ENCODE measurements at regions not wholly inside any gene's neighbourhood (a gene's known extent, or its start where the extent isn't known, plus 50 kb on each side); places are given as distances from the start of the nearest gene placed in this dataset.

DNA sequence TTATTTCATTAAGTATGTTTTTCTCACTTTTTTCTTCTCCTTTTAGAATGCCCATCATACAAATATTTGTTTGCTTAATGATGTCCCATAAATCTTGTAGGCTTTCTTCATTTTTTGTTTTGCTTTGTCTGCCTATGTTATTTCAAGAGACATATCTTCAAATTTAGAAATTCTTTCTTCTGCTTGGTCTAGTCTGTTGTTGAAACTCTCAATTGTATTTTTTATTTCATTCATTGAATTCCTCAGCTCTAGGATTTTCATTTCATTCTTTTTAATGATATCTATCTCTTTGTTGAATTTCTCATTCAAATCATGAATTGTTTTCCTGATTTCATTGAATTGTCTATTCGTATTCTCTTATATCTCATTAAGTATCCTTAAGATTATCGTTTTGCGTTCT, 125.1 kb upstream of the VIPR2 start:
- Histone ChIP-seq H3K79me2 (ENCODE audit: control insufficient read depth, insufficient read depth, low read length, poor library complexity) (no peaks in the 10 kb centered on the region), H2AK5ac (ENCODE audit: low read length) (no peak overlapping the region), H3K4me1 (ENCODE audit: control insufficient read depth in 1 of 2, insufficient read depth in 2 of 2, low read length in 2 of 2) (no peaks in the 10 kb centered on the region), H3K14ac (ENCODE audit: low read length) (no peak overlapping the region), H4K12ac (ENCODE audit: low read depth, low read length) (no peak overlapping the region), H2BK12ac (ENCODE audit: low read length) (no peak overlapping the region), H4K91ac (ENCODE audit: low read depth, low read length) (no peak overlapping the region), H3K23ac (ENCODE audit: low read length) (no peak overlapping the region), H3K27me3 (ENCODE audit: insufficient read depth, low read length) (no peaks in the 10 kb centered on the region), H3K27ac (ENCODE audit: low read depth, low read length) (no peak overlapping the region), H3K4me3 (ENCODE audit: low read depth, low read length) (no peak overlapping the region), H3K4me2 (ENCODE audit: low read length) (no peak overlapping the region), H3K9ac (ENCODE audit: low read length) (no peak overlapping the region), H3K18ac (ENCODE audit: low read length) (no peak overlapping the region), H2BK5ac (ENCODE audit: low read depth, low read length, poor library complexity) (no peak overlapping the region), H3K79me1 (ENCODE audit: low read length) (no peaks in the 10 kb centered on the region), H2AFZ (ENCODE audit: insufficient read depth, low read length, poor library complexity) (no peak overlapping the region), H2BK120ac (ENCODE audit: insufficient read depth, low read length, poor library complexity) (no peak overlapping the region), H3K36me3 (ENCODE audit: control insufficient read depth in 1 of 2, insufficient read depth in 2 of 2, low read length in 2 of 2) (no peaks in the 10 kb centered on the region), H3K4ac (ENCODE audit: low read depth, low read length) (no peak overlapping the region), H4K8ac (ENCODE audit: low read depth, low read length) (no peak overlapping the region), H3K9me3 (ENCODE audit: insufficient read depth, low read depth, low read length) (peaks cover 18% of the 10 kb centered on the region)
- no CpG with 5 or more reads among the region's 3 CpGs for WGBS (ENCODE audit: extremely low coverage, insufficient coverage, insufficient read length)
- no peak for DNase-seq

DNA sequence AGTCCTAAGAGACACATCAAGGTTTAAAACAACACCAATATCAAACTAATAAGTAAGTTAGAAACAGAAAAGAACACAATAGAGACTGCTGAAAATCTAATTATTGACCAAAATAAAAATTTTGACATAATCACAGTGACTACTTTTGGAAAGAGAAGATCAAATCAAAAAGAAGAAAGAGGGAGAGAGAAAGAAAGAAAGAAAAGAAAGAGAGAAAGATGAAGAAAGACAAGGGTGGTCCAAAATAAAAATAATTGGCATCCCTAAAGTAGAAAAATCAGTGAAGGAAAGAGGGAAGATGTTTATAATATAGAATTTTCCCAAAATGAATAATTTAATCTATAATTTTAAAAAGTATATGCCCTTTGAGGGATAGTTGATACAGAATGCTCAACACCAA, 118.8 kb upstream of the VIPR2 start:
- Histone ChIP-seq H3K4ac (ENCODE audit: low read depth, low read length) (no peak overlapping the region), H3K4me3 (ENCODE audit: low read depth, low read length) (no peak overlapping the region), H3K18ac (ENCODE audit: low read length) (no peak overlapping the region), H3K27me3 (ENCODE audit: insufficient read depth, low read length) (no peaks in the 10 kb centered on the region), H3K27ac (ENCODE audit: low read depth, low read length) (no peak overlapping the region), H3K4me1 (ENCODE audit: control insufficient read depth in 1 of 2, insufficient read depth in 2 of 2, low read length in 2 of 2) (no peaks in the 10 kb centered on the region), H3K9me3 (ENCODE audit: insufficient read depth, low read depth, low read length) (no peaks in the 10 kb centered on the region), H3K79me2 (ENCODE audit: control insufficient read depth, insufficient read depth, low read length, poor library complexity) (no peaks in the 10 kb centered on the region), H4K8ac (ENCODE audit: low read depth, low read length) (no peak overlapping the region), H3K36me3 (ENCODE audit: control insufficient read depth in 1 of 2, insufficient read depth in 2 of 2, low read length in 2 of 2) (no peaks in the 10 kb centered on the region), H2BK5ac (ENCODE audit: low read depth, low read length, poor library complexity) (no peak overlapping the region), H3K9ac (ENCODE audit: low read length) (no peak overlapping the region), H2AFZ (ENCODE audit: insufficient read depth, low read length, poor library complexity) (no peak overlapping the region), H4K91ac (ENCODE audit: low read depth, low read length) (no peak overlapping the region), H3K23ac (ENCODE audit: low read length) (no peak overlapping the region), H3K79me1 (ENCODE audit: low read length) (no peaks in the 10 kb centered on the region), H3K4me2 (ENCODE audit: low read length) (no peak overlapping the region), H2AK5ac (ENCODE audit: low read length) (no peak overlapping the region), H2BK120ac (ENCODE audit: insufficient read depth, low read length, poor library complexity) (no peak overlapping the region), H4K12ac (ENCODE audit: low read depth, low read length) (no peak overlapping the region), H3K14ac (ENCODE audit: low read length) (no peak overlapping the region), H2BK12ac (ENCODE audit: low read length) (no peak overlapping the region)
- DNase-seq, result no peak

DNA sequence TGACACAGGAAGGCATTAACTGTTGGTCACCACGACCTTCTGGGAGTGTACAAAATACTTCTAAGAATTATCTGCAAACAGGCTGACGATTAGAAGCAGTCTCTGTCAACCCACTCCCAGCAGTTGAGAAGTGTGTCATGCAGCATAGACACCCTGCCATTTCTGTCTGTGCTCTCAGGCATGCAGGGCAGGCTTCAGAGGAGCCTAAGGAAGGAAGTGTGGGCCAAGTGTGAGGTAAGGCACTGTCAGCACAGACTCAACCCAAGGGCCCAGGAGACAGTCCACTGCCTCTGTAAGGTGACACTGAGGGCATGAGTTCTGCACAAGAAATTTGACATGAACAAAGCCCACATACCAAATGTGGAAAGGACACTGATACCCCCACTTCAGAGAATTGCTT, 109.0 kb upstream of the VIPR2 start:
- Histone ChIP-seq H3K9ac (ENCODE audit: low read length) (no peak overlapping the region), H2BK12ac (ENCODE audit: low read length) (no peak overlapping the region), H3K27me3 (ENCODE audit: insufficient read depth, low read length) (no peaks in the 10 kb centered on the region), H4K91ac (ENCODE audit: low read depth, low read length) (no peak overlapping the region), H2AFZ (ENCODE audit: insufficient read depth, low read length, poor library complexity) (no peak overlapping the region), H3K4me1 (ENCODE audit: control insufficient read depth in 1 of 2, insufficient read depth in 2 of 2, low read length in 2 of 2) (no peaks in the 10 kb centered on the region), H3K18ac (ENCODE audit: low read length) (no peak overlapping the region), H2BK120ac (ENCODE audit: insufficient read depth, low read length, poor library complexity) (no peak overlapping the region), H2BK5ac (ENCODE audit: low read depth, low read length, poor library complexity) (no peak overlapping the region), H4K12ac (ENCODE audit: low read depth, low read length) (no peak overlapping the region), H3K79me2 (ENCODE audit: control insufficient read depth, insufficient read depth, low read length, poor library complexity) (no peaks in the 10 kb centered on the region), H3K23ac (ENCODE audit: low read length) (no peak overlapping the region), H2AK5ac (ENCODE audit: low read length) (no peak overlapping the region), H3K36me3 (ENCODE audit: control insufficient read depth in 1 of 2, insufficient read depth in 2 of 2, low read length in 2 of 2) (peaks cover 0 to 2% of the 10 kb centered on the region in 2 experiments), H3K4me3 (ENCODE audit: low read depth, low read length) (peak overlapping the region; percentile 21), H3K4me2 (ENCODE audit: low read length) (no peak overlapping the region), H3K14ac (ENCODE audit: low read length) (no peak overlapping the region), H3K9me3 (ENCODE audit: insufficient read depth, low read depth, low read length) (peaks cover 28% of the 10 kb centered on the region), H3K79me1 (ENCODE audit: low read length) (no peaks in the 10 kb centered on the region), H3K27ac (ENCODE audit: low read depth, low read length) (no peak overlapping the region), H3K4ac (ENCODE audit: low read depth, low read length) (no peak overlapping the region), H4K8ac (ENCODE audit: low read depth, low read length) (no peak overlapping the region)
- no peak for DNase-seq
- WGBS (ENCODE audit: extremely low coverage, insufficient coverage, insufficient read length), result no CpG with 5 or more reads among the region's 2 CpGs

DNA sequence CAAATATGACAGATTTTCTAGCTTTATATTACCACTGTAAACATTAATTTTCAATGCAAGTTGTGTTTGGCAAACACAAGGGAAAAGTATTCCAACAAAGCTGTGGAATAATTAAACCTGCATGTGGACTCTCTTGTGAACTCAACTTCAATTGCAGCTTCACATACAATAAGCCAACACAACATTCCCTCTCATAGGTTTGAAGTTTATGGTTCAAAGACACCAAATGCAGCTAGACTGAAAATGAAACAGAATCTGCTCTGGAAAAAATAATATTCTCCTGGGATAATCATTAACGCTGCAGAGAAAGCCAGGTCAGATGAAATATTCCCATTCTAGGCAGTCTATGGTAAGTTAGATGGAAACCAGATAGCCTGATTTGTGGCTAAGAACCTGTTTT, 105.8 kb upstream of the VIPR2 start:
- Histone ChIP-seq H3K4ac (ENCODE audit: low read depth, low read length) (no peak overlapping the region), H2AK5ac (ENCODE audit: low read length) (no peak overlapping the region), H4K12ac (ENCODE audit: low read depth, low read length) (no peak overlapping the region), H3K36me3 (ENCODE audit: control insufficient read depth in 1 of 2, insufficient read depth in 2 of 2, low read length in 2 of 2) (peaks cover 0 to 2% of the 10 kb centered on the region in 2 experiments), H3K4me2 (ENCODE audit: low read length) (no peak overlapping the region), H3K9me3 (ENCODE audit: insufficient read depth, low read depth, low read length) (peaks cover 21% of the 10 kb centered on the region), H2BK5ac (ENCODE audit: low read depth, low read length, poor library complexity) (no peak overlapping the region), H3K9ac (ENCODE audit: low read length) (no peak overlapping the region), H3K27ac (ENCODE audit: low read depth, low read length) (no peak overlapping the region), H2AFZ (ENCODE audit: insufficient read depth, low read length, poor library complexity) (no peak overlapping the region), H3K23ac (ENCODE audit: low read length) (no peak overlapping the region), H3K18ac (ENCODE audit: low read length) (no peak overlapping the region), H3K14ac (ENCODE audit: low read length) (no peak overlapping the region), H2BK120ac (ENCODE audit: insufficient read depth, low read length, poor library complexity) (no peak overlapping the region), H3K79me1 (ENCODE audit: low read length) (no peaks in the 10 kb centered on the region), H3K27me3 (ENCODE audit: insufficient read depth, low read length) (no peaks in the 10 kb centered on the region), H4K91ac (ENCODE audit: low read depth, low read length) (no peak overlapping the region), H3K79me2 (ENCODE audit: control insufficient read depth, insufficient read depth, low read length, poor library complexity) (no peaks in the 10 kb centered on the region), H2BK12ac (ENCODE audit: low read length) (no peak overlapping the region), H3K4me1 (ENCODE audit: control insufficient read depth in 1 of 2, insufficient read depth in 2 of 2, low read length in 2 of 2) (no peaks in the 10 kb centered on the region), H3K4me3 (ENCODE audit: low read depth, low read length) (no peak overlapping the region), H4K8ac (ENCODE audit: low read depth, low read length) (no peak overlapping the region)
- no peak for DNase-seq
- no CpG with 5 or more reads among the region's 1 CpG for WGBS (ENCODE audit: extremely low coverage, insufficient coverage, insufficient read length)
